MCF 10A (cell line): ENCODE measurements at regions not wholly inside any gene's neighbourhood (a gene's known extent, or its start where the extent isn't known, plus 50 kb on each side); places are given as distances from the start of the nearest gene placed in this dataset.

Experiments used
- BruUV-seq: library from RNA; stranded (reverse); fragments of 400-500 nt; replicated peaks from 2 replicates; lab custom pipeline; 2021; lab: Mats Ljungman, UMichigan
- CTCF ChIA-PET: fragments of 300-600 bp; sonication (Branson Sonifier 250); formaldehyde crosslinking; extraction: SDS; loops from one replicate; lab custom pipeline; 2021; ENCODE audit warnings: antibody characterized with exemption, inconsistent platforms; lab: Yijun Ruan, JAX
- POLR2A ChIA-PET: fragments of 300-600, 350-650 bp; sonication (Branson Sonifier 250); formaldehyde crosslinking; extraction: SDS; loops from one replicate; lab custom pipeline; 2020; ENCODE audit warnings: antibody characterized with exemption, inconsistent platforms; lab: Yijun Ruan, JAX
- DNase-seq: peaks from one replicate; pipeline ENCODE4 v3.0.0-alpha.2; 2018; ENCODE audit not compliant: unreplicated experiment
- H3K27ac Mint-ChIP-seq: one replicate; pipeline ENCODE4 v1.8.0; 2022; ENCODE audit warnings: mild to moderate bottlenecking, low read depth, mixed read lengths; ENCODE audit not compliant: unreplicated experiment
- H3K27me3 Mint-ChIP-seq: one replicate; pipeline ENCODE4 v1.8.0; 2022; ENCODE audit warnings: mixed read lengths; ENCODE audit not compliant: insufficient read depth, unreplicated experiment
- H3K36me3 Mint-ChIP-seq: one replicate; pipeline ENCODE4 v1.8.0; 2022; ENCODE audit warnings: mild to moderate bottlenecking, moderate library complexity, mixed read lengths; ENCODE audit not compliant: insufficient read depth, unreplicated experiment
- H3K4me1 Mint-ChIP-seq: one replicate; pipeline ENCODE4 v1.8.0; 2022; ENCODE audit warnings: mixed read lengths; ENCODE audit not compliant: insufficient read depth, unreplicated experiment
- H3K4me3 Mint-ChIP-seq: one replicate; pipeline ENCODE4 v1.8.0; 2022; ENCODE audit warnings: mild to moderate bottlenecking, moderate library complexity, mixed read lengths; ENCODE audit not compliant: unreplicated experiment
- H3K9me3 Mint-ChIP-seq: one replicate; pipeline ENCODE4 v1.8.0; 2022; ENCODE audit warnings: mixed read lengths; ENCODE audit not compliant: unreplicated experiment
- CTCF ChIP-seq: fragments of 200-600 bp; IDR thresholded peaks from one replicate; pipeline ENCODE4 v1.8.0; 2022; ENCODE audit warnings: antibody characterized with exemption, mild to moderate bottlenecking; ENCODE audit not compliant: unreplicated experiment
- intact Hi-C: fragments of 100-400 bp; cut with micrococcal nuclease; formaldehyde crosslinking; loops from 2 replicates; pipeline ENCODE4 v1.14.1; 2022

DNA sequence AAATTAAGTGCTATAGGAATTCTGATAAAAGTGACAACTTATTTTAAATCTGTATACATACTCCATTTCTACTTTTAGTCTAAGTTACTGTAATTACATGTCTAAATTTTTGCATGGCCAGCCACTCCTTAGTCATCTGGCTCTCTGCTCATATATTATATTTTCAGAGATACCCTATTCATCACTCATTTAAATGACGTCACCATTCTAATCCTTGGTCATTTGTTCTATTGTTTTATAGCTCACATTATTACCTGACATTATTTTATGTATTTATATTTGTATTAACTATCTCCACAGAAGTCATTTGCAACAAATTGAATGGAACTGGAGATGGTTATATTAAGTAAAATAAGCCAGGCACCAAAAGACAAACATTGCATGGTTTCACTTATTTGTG, 179.6 kb upstream of the CXorf51A start:
- H3K4me1 Mint-ChIP-seq = no peaks in the 10 kb centered on the region
- BruUV-seq = no TSS peak
- H3K27ac Mint-ChIP-seq = no peak overlapping the region
- H3K36me3 Mint-ChIP-seq = no peaks in the 10 kb centered on the region
- no peak overlapping the region for H3K4me3 Mint-ChIP-seq
- peaks cover 7% of the 10 kb centered on the region for H3K9me3 Mint-ChIP-seq
- H3K27me3 Mint-ChIP-seq = no peaks in the 10 kb centered on the region
- no peak for DNase-seq
- CTCF ChIA-PET = interaction anchor here (0.6 kb wide), 1 partner anchor 7 kb away, joined by 3 read pairs; no protein-coding TSS in a partner anchor
- TF ChIP-seq CTCF = no peak
- POLR2A ChIA-PET = no interaction called here
- intact Hi-C loops = no loop called here

GRCh38 chrX:146973283-146973682, 158.7 kb upstream of the CXorf51A start:
- no peaks in the 10 kb centered on the region for H3K36me3 Mint-ChIP-seq
- no peak overlapping the region for H3K27ac Mint-ChIP-seq
- BruUV-seq = no TSS peak
- CTCF ChIA-PET = interaction anchor here (0.6 kb wide), 1 partner anchor 14 kb away, joined by 4 read pairs; no protein-coding TSS in a partner anchor
- H3K4me1 Mint-ChIP-seq = no peaks in the 10 kb centered on the region
- intact Hi-C loops = no loop called here
- no peak for TF ChIP-seq CTCF
- H3K9me3 Mint-ChIP-seq = no peaks in the 10 kb centered on the region
- no peak for DNase-seq
- H3K4me3 Mint-ChIP-seq = no peak overlapping the region
- no peaks in the 10 kb centered on the region for H3K27me3 Mint-ChIP-seq
- POLR2A ChIA-PET = no interaction called here

- H3K9me3 Mint-ChIP-seq = no peaks in the 10 kb centered on the region
- intact Hi-C loops = no loop called here
- H3K36me3 Mint-ChIP-seq = no peaks in the 10 kb centered on the region
- DNase-seq = no peak
- no peak overlapping the region for H3K27ac Mint-ChIP-seq
- no TSS peak for BruUV-seq
- POLR2A ChIA-PET = no interaction called here
- H3K4me3 Mint-ChIP-seq = no peak overlapping the region
- TF ChIP-seq CTCF = no peak
- H3K4me1 Mint-ChIP-seq = no peaks in the 10 kb centered on the region
- H3K27me3 Mint-ChIP-seq = no peaks in the 10 kb centered on the region
- CTCF ChIA-PET = no interaction called here
Measured at GRCh38 chrX:146967306-146967705, 152.8 kb upstream of the CXorf51A start.

DNA sequence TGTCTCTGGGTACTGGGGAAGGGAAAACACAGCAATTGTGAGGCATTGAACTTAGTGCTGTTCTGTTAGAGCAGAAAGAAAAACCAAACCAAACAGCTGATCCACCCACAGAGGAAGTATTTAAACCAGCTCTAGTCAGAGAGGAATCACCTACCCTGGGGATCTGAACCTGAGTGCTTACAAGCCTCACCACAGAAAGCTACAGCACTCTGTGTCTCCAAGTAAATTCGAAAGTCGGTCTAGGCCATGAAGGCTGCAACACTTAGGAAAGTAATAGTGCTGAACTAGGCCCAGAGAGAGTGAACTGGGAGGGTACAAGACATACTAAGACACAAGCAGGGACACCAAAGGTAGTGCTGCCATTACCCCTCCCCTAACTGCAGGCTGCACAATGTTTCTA, 142.2 kb upstream of the CXorf51A start:
- ChIA-PET POLR2A (no interaction called here), CTCF (no interaction called here)
- no TSS peak for BruUV-seq
- Mint-ChIP-seq H3K4me3 (no peak overlapping the region), H3K36me3 (no peaks in the 10 kb centered on the region), H3K27me3 (no peaks in the 10 kb centered on the region), H3K9me3 (peaks cover 27% of the 10 kb centered on the region), H3K27ac (no peak overlapping the region), H3K4me1 (no peaks in the 10 kb centered on the region)
- DNase-seq = no peak
- TF ChIP-seq CTCF = no peak
- intact Hi-C loops = no loop called here
